A549 (cell line): ENCODE measurements at regions not wholly inside any gene's neighbourhood (a gene's known extent, or its start where the extent isn't known, plus 50 kb on each side); places are given as distances from the start of the nearest gene placed in this dataset.

Source experiments
- ATAC-seq, 2 experiments: fragments of 200-7000 bp in 1 of 2; fragments of >200 bp in 1 of 2; cut with Nextera tagmentation in 1 of 2; cut with Tn5 transposase in 1 of 2; 3 replicates each; pipeline versions ENCODE4 v1.8.0 to v1.9.1; 2018 to 2020; ENCODE audit warnings: mild to moderate bottlenecking in 1 of 2, moderate library complexity in 1 of 2
- CTCF ChIA-PET: fragments of 300-600 bp; sonication (Branson Sonifier 250); formaldehyde crosslinking; extraction: SDS; loops from one replicate; lab custom pipeline; 2021; ENCODE audit warnings: antibody characterized with exemption, inconsistent platforms; lab: Yijun Ruan, JAX
- POLR2A ChIA-PET: fragments of 350-600 bp; formaldehyde crosslinking; extraction: SDS; loops from one replicate; lab custom pipeline; 2021; ENCODE audit warnings: antibody characterized with exemption, inconsistent platforms; lab: Yijun Ruan, JAX
- DNase-seq, 2 experiments: peaks; one replicate each; pipeline versions ENCODE4 v3.0.0 to v3.0.0-alpha.2; 2011 to 2016; ENCODE audit warnings: low read depth in 1 of 2, low spot score in 1 of 2
- FAIRE-seq: peaks from 2 replicates; lab custom pipeline; 2011; peaks lifted over from hg19 to GRCh38; lab: Jason Lieb, UNC
- H3K27ac ChIP-seq, 2 experiments: fragments of >200 bp; sonication (Bioruptor Twin); formaldehyde crosslinking; 3 replicates each; pipeline ENCODE4 v1.5.1; 2016 to 2017
- H3K4me1 ChIP-seq: fragments of >200 bp; sonication (Bioruptor Twin); formaldehyde crosslinking; 3 replicates; pipeline ENCODE4 v1.6.1; 2016
- H3K4me2 ChIP-seq: fragments of >200 bp; sonication (Bioruptor Twin); formaldehyde crosslinking; 3 replicates; pipeline ENCODE4 v1.6.1; 2016
- H3K4me3 ChIP-seq: fragments of >200 bp; sonication (Bioruptor Twin); formaldehyde crosslinking; 3 replicates; pipeline ENCODE4 v1.5.1; 2016
- H3K9me3 ChIP-seq: fragments of >200 bp; sonication (Bioruptor Twin); formaldehyde crosslinking; 3 replicates; pipeline ENCODE4 v1.6.1; 2016
- BHLHE40 ChIP-seq: IDR thresholded peaks from 2 replicates; pipeline ENCODE4 v1.6.1; 2012; ENCODE audit warnings: low read depth, low read length, inconsistent platforms
- CBX2 ChIP-seq: fragments of 200-600 bp; sonication (generic); IDR thresholded peaks from 2 replicates; pipeline ENCODE4 v1.6.1; 2016; ENCODE audit warnings: low read depth, mild to moderate bottlenecking, borderline replicate concordance
- CBX8 ChIP-seq: fragments of 200-600 bp; sonication (generic); IDR thresholded peaks from 2 replicates; pipeline ENCODE4 v1.6.1; 2016
- EHF ChIP-seq: fragments of 250-450 bp; sonication (Bioruptor Pico); IDR thresholded peaks from 2 replicates; pipeline ENCODE4 v1.5.0; 2020; ENCODE audit warnings: mild to moderate bottlenecking
- EP300 ChIP-seq, 2 experiments: fragments of >200 bp; sonication (Bioruptor Twin); formaldehyde crosslinking; IDR thresholded peaks; 2 replicates in 1 of 2; 3 replicates in 1 of 2; pipeline ENCODE4 v1.6.1; 2016 to 2017
- ESRRA ChIP-seq: fragments of 150-350 bp; IDR thresholded peaks from 2 replicates; pipeline ENCODE4 v1.6.1; 2014; ENCODE audit warnings: mild to moderate bottlenecking, low read length, borderline replicate concordance
- FOSB ChIP-seq: fragments of 250-450 bp; sonication (Bioruptor Pico); IDR thresholded peaks from 2 replicates; pipeline ENCODE4 v1.5.0; 2020; ENCODE audit warnings: mild to moderate bottlenecking, moderate library complexity
- GATA3 ChIP-seq: IDR thresholded peaks from 2 replicates; pipeline ENCODE4 v1.6.1; 2012; ENCODE audit warnings: borderline replicate concordance
- HOXB13 ChIP-seq: fragments of 250-450 bp; sonication (Bioruptor Pico); IDR thresholded peaks from 2 replicates; pipeline ENCODE4 v1.5.0; 2020; ENCODE audit warnings: low read depth, mild to moderate bottlenecking, moderate library complexity
- JUNB ChIP-seq: fragments of >200 bp; sonication (Bioruptor Twin); formaldehyde crosslinking; IDR thresholded peaks from 2 replicates; pipeline ENCODE4 v1.6.1; 2016
- NFE2L2 ChIP-seq: fragments of 150-350 bp; conservative IDR thresholded peaks from 2 replicates; pipeline ENCODE4 v1.6.1; 2014; ENCODE audit warnings: low read length
- RAD21 ChIP-seq, 2 experiments: fragments of >200 bp in 1 of 2; sonication (Bioruptor Twin) in 1 of 2; formaldehyde crosslinking in 1 of 2; IDR thresholded peaks in 1 of 2; conservative IDR thresholded peaks in 1 of 2; 2 replicates in 1 of 2; 3 replicates in 1 of 2; pipeline ENCODE4 v1.6.1; 2012 to 2018; ENCODE audit warnings: inconsistent platforms in 1 of 2
- RARB ChIP-seq: fragments of 250-450 bp; sonication (Bioruptor Pico); IDR thresholded peaks from 2 replicates; pipeline ENCODE4 v1.8.0; 2021; ENCODE audit warnings: mild to moderate bottlenecking, moderate library complexity
- SMC3 ChIP-seq: fragments of >200 bp; sonication (Bioruptor Twin); formaldehyde crosslinking; IDR thresholded peaks from 3 replicates; pipeline ENCODE4 v1.6.1; 2018; ENCODE audit warnings: inconsistent platforms
- ZFP36 ChIP-seq: fragments of 450-650 bp; IDR thresholded peaks from 2 replicates; pipeline ENCODE4 v1.6.1; 2014; ENCODE audit warnings: borderline replicate concordance; ENCODE audit not compliant: partially characterized antibody
- ZNF302 ChIP-seq: fragments of 250-450 bp; sonication (Bioruptor Pico); IDR thresholded peaks from 2 replicates; pipeline ENCODE4 v1.9.0; 2021; ENCODE audit warnings: inconsistent platforms, mild to moderate bottlenecking, moderate library complexity
- WGBS: methylation state at CpG from one replicate; pipeline ENCODE4 v1.1.6; 2017; ENCODE audit errors: missing lambda C conversion rate; 5-methylcytosine and 5-hydroxymethylcytosine counted together
- TF ChIP-seq, protein P1 (sequence below): fragments of >200 bp; sonication (Bioruptor Twin); formaldehyde crosslinking; IDR thresholded peaks from 2 replicates; pipeline ENCODE4 v1.6.1; 2016
- TF ChIP-seq, protein P2 (sequence below): fragments of 200-600 bp; sonication (generic); IDR thresholded peaks from 2 replicates; pipeline ENCODE4 v1.6.1; 2016; ENCODE audit warnings: antibody characterized with exemption, mild to moderate bottlenecking, moderate library complexity
- TF ChIP-seq, protein P3 (sequence below): fragments of 250-450 bp; sonication (Bioruptor Pico); IDR thresholded peaks from 2 replicates; pipeline ENCODE4 v1.5.0; 2020; ENCODE audit warnings: low read depth, mild to moderate bottlenecking, moderate library complexity
- TF ChIP-seq, protein P4 (sequence below): fragments of >200 bp; sonication (Bioruptor Twin); formaldehyde crosslinking; IDR thresholded peaks from 3 replicates; pipeline ENCODE4 v1.5.1; 2016
- TF ChIP-seq, protein P5 (sequence below): fragments of 250-450 bp; sonication (Bioruptor Pico); IDR thresholded peaks from 2 replicates; pipeline ENCODE4 v1.5.0; 2021; ENCODE audit warnings: mild to moderate bottlenecking, moderate library complexity, borderline replicate concordance

DNA sequence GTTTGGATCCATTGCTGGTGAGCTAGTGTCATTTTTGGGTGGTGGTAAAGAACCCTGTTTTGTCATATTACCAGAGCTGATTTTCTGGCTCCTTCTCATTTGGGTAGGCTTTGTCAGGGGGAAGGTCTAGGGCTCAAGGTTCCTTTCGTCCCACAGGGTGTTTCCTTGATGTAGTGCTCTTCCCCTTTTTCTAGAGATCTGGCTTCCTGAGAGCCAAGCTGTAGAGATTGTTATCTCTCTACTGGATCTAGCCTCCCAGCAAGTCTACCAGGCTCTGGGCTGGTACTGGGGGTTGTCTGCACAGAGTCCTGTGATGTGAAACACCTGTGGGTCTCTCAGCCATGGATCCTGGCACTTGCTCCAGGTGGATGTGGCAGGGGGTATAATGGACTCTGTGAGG is 145.9 kb downstream of the HINT1 start (continued):
- TF ChIP-seq, protein P1, sequence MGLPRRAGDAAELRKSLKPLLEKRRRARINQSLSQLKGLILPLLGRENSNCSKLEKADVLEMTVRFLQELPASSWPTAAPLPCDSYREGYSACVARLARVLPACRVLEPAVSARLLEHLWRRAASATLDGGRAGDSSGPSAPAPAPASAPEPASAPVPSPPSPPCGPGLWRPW = no peak
- TF ChIP-seq, protein P2, sequence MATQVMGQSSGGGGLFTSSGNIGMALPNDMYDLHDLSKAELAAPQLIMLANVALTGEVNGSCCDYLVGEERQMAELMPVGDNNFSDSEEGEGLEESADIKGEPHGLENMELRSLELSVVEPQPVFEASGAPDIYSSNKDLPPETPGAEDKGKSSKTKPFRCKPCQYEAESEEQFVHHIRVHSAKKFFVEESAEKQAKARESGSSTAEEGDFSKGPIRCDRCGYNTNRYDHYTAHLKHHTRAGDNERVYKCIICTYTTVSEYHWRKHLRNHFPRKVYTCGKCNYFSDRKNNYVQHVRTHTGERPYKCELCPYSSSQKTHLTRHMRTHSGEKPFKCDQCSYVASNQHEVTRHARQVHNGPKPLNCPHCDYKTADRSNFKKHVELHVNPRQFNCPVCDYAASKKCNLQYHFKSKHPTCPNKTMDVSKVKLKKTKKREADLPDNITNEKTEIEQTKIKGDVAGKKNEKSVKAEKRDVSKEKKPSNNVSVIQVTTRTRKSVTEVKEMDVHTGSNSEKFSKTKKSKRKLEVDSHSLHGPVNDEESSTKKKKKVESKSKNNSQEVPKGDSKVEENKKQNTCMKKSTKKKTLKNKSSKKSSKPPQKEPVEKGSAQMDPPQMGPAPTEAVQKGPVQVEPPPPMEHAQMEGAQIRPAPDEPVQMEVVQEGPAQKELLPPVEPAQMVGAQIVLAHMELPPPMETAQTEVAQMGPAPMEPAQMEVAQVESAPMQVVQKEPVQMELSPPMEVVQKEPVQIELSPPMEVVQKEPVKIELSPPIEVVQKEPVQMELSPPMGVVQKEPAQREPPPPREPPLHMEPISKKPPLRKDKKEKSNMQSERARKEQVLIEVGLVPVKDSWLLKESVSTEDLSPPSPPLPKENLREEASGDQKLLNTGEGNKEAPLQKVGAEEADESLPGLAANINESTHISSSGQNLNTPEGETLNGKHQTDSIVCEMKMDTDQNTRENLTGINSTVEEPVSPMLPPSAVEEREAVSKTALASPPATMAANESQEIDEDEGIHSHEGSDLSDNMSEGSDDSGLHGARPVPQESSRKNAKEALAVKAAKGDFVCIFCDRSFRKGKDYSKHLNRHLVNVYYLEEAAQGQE = no peak

DNA sequence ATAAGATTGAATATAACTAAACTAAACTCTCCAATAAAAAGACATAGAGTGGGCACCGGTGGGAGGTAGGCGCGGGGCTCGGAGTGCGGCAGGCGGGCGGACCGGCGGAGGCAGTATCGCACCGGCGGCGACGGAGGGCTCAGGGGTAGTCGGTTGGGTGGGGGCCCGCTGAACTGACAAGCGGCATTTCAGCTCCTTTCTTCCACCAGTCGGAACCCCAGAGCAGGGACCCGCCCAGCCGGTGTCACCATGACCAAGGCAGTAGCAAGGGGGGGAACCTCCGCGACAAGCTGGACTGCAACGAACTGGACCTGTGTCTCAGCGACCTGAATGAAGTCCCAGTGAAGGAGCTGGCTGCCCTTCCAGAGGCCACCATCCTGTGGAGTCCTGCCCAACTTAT is 156.7 kb downstream of the HINT1 start:
- no peak for FAIRE-seq

DNA sequence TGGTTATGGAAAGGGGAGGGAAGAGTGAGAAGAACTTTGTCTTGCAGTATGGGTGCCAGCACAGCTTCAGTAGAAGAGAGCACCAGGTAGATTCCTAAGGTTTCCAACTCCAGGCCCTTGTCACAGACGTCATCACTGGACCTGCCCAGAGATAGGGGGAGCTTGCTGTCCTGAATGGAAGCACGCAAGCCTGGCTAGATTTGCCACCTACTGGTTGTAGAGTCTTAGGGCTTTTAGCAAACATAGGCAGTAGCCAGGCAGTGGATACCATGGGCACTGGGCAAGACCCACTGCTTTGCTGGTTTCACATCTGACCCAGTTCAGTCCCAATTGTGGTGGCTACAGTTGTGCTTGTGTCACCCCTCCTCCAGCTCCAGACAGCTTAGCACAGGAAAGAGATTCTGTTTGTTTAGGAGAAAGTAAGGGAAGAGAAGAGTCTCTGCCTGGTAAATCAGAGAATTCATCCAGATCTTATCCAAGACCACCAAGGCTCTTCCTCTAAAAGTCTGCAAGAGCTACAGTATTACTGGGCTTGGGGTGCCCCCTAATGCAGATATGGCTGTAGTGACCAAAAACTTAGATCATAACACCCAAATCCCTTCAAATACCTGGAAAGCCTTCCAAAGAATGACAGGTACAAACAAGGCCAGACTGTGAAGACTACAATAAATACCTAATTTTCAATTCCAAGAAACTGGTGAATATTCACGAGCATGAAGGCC is 158.9 kb downstream of the HINT1 start:
- ATAC-seq (peak; percentile 68 to 78; a peak in 4 of 6 replicates), DNase-seq (peak in 1 of 2 experiments; percentile 25)
- CTCF ChIA-PET = interaction anchor here (0.7 kb wide), 1 partner anchor 12 kb away, joined by 3 read pairs; no protein-coding TSS in a partner anchor

More for the DNA sequence above, 156.7 kb downstream of the HINT1 start:
- H3K9me3 ChIP-seq = no peaks in the 10 kb centered on the region
- CTCF ChIA-PET = no interaction called here
- H3K27ac ChIP-seq = no peak overlapping the region
- H3K4me2 ChIP-seq = no peak overlapping the region
- POLR2A ChIA-PET = no interaction called here
- WGBS = 83% methylated on average over 23 of the region's 24 CpGs
- H3K4me3 ChIP-seq = no peak overlapping the region
- DNase-seq = no peak
- H3K4me1 ChIP-seq = no peaks in the 10 kb centered on the region
- TF ChIP-seq ZFP36 = no peak
- no peak for TF ChIP-seq EHF
- no peak for TF ChIP-seq JUNB
- no peak for TF ChIP-seq NFE2L2
- no peak for TF ChIP-seq FOSB (CRISPR knock-in tag)
- TF ChIP-seq ZNF302 = no peak
- no peak for TF ChIP-seq BHLHE40
- no peak for TF ChIP-seq ESRRA
- TF ChIP-seq, protein P3, sequence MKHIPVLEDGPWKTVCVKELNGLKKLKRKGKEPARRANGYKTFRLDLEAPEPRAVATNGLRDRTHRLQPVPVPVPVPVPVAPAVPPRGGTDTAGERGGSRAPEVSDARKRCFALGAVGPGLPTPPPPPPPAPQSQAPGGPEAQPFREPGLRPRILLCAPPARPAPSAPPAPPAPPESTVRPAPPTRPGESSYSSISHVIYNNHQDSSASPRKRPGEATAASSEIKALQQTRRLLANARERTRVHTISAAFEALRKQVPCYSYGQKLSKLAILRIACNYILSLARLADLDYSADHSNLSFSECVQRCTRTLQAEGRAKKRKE (CRISPR knock-in tag) = no peak
- no peak for TF ChIP-seq EP300 (IDR thresholded peaks at IDR 0.05)
- TF ChIP-seq CBX2 = no peak
- TF ChIP-seq, protein P4, sequence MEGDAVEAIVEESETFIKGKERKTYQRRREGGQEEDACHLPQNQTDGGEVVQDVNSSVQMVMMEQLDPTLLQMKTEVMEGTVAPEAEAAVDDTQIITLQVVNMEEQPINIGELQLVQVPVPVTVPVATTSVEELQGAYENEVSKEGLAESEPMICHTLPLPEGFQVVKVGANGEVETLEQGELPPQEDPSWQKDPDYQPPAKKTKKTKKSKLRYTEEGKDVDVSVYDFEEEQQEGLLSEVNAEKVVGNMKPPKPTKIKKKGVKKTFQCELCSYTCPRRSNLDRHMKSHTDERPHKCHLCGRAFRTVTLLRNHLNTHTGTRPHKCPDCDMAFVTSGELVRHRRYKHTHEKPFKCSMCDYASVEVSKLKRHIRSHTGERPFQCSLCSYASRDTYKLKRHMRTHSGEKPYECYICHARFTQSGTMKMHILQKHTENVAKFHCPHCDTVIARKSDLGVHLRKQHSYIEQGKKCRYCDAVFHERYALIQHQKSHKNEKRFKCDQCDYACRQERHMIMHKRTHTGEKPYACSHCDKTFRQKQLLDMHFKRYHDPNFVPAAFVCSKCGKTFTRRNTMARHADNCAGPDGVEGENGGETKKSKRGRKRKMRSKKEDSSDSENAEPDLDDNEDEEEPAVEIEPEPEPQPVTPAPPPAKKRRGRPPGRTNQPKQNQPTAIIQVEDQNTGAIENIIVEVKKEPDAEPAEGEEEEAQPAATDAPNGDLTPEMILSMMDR = no peak
- TF ChIP-seq CBX8 = no peak
- no peak for TF ChIP-seq HOXB13 (CRISPR knock-in tag)
- no peak for TF ChIP-seq RARB (CRISPR knock-in tag)
- TF ChIP-seq, all 56 proteins: peak for 0
- no peak for ATAC-seq

More for the DNA sequence above, 158.9 kb downstream of the HINT1 start:
- 9% methylated on average over 3 of the region's 3 CpGs for WGBS
- TF ChIP-seq, protein P5, sequence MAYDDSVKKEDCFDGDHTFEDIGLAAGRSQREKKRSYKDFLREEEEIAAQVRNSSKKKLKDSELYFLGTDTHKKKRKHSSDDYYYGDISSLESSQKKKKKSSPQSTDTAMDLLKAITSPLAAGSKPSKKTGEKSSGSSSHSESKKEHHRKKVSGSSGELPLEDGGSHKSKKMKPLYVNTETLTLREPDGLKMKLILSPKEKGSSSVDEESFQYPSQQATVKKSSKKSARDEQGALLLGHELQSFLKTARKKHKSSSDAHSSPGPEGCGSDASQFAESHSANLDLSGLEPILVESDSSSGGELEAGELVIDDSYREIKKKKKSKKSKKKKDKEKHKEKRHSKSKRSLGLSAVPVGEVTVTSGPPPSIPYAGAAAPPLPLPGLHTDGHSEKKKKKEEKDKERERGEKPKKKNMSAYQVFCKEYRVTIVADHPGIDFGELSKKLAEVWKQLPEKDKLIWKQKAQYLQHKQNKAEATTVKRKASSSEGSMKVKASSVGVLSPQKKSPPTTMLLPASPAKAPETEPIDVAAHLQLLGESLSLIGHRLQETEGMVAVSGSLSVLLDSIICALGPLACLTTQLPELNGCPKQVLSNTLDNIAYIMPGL (CRISPR knock-in tag) = no peak
- TF ChIP-seq RAD21 (conservative IDR thresholded peaks at IDR 0.05 in 1 of 2, IDR thresholded peaks at IDR 0.05 in 1 of 2) (peak; percentile 39 to 47; a peak in 3 of 5 replicates), GATA3 (no peak), SMC3 (0 out of 3 replicates have a peak, but pooled peaks have one; percentile 15)
- TF ChIP-seq, protein P4 = 0 out of 3 replicates have a peak, but pooled peaks have one; percentile 16
- Histone ChIP-seq H3K4me3 (no peak overlapping the region), H3K4me2 (no peak overlapping the region), H3K9me3 (no peaks in the 10 kb centered on the region), H3K27ac (no peak overlapping the region), H3K4me1 (no peaks in the 10 kb centered on the region)
- POLR2A ChIA-PET = no interaction called here
- FAIRE-seq = no peak
